ENCODE measurements at regions not wholly inside any gene's neighbourhood (a gene's known extent, or its start where the extent isn't known, plus 50 kb on each side); places are given as distances from the start of the nearest gene placed in this dataset.

GRCh38 chr3:87873136-87873535 is 185.7 kb downstream of the CGGBP1 start:
- TF ChIP-seq CTCF (IDR thresholded peaks at IDR 0.05) (no peak), ZFX (IDR thresholded peaks at IDR 0.05; ENCODE audit: borderline replicate concordance) (no peak)
